ENCODE measurements at regions not wholly inside any gene's neighbourhood (a gene's known extent, or its start where the extent isn't known, plus 50 kb on each side); places are given as distances from the start of the nearest gene placed in this dataset.

DNA sequence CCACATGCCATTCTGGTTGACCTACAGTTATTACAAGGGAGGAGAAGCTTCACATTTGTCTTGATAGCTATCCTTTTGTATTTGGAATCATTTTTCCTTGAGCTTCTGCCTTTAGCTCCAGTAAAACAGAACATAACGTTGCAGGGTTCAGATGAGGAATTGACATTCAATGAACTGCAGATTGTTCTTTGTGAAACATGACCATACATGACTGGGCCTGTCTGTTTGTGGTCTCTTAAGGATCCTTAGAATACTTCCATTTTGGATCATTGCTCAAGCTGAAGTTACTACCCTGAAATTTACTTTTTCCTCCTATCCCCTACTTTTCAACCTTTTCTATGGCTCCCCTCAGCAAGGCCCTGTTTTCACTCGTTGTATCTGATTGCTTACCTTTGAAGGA, 1281.7 kb upstream of the CELF4 start:
- Histone ChIP-seq H3K27ac (ENCODE audit: low read depth, low read length) (no peak overlapping the region), H3K9me3 (ENCODE audit: control insufficient read depth, insufficient read depth, low read length) (no peaks in the 10 kb centered on the region), H3K27me3 (ENCODE audit: control insufficient read depth, insufficient read depth, low read length) (no peaks in the 10 kb centered on the region), H3K4me1 (ENCODE audit: control insufficient read depth, insufficient read depth, low read length) (no peaks in the 10 kb centered on the region), H3K36me3 (ENCODE audit: control insufficient read depth, insufficient read depth, low read length) (no peaks in the 10 kb centered on the region), H3K4me3 (ENCODE audit: low read depth, low read length) (no peak overlapping the region)
- WGBS (ENCODE audit: insufficient coverage), result no CpG with 5 or more reads among the region's 2 CpGs
- no peak for DNase-seq (ENCODE audit: low read depth in 4 of 6, low spot score in 6 of 6)

DNA sequence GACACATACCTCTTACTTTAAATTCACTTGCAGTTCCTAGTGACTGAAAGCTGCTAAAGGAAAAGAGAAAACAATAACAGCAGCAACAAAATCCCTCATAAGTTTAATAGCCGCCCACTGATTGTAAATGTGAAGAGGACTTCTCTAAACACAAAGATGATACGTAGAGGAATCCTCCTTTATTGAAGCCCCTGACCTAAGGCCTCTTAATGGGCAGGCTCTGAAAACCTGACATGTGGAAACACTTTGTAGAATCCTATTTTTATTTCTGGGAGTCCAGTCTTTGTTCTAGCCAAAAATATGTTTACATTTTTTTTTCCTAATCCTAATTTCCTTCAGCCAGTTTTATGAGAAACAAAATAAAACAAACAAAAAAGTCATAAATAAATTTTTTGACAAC, 1277.7 kb upstream of the CELF4 start:
- Histone ChIP-seq H3K27ac (ENCODE audit: low read depth, low read length) (no peak overlapping the region), H3K4me1 (ENCODE audit: control insufficient read depth, insufficient read depth, low read length) (no peaks in the 10 kb centered on the region), H3K27me3 (ENCODE audit: control insufficient read depth, insufficient read depth, low read length) (no peaks in the 10 kb centered on the region), H3K36me3 (ENCODE audit: control insufficient read depth, insufficient read depth, low read length) (no peaks in the 10 kb centered on the region), H3K9me3 (ENCODE audit: control insufficient read depth, insufficient read depth, low read length) (no peaks in the 10 kb centered on the region), H3K4me3 (ENCODE audit: low read depth, low read length) (no peak overlapping the region)
- DNase-seq (ENCODE audit: low read depth in 4 of 6, low spot score in 6 of 6), result peak in 1 of 6 donors; percentile 21
- WGBS (ENCODE audit: insufficient coverage), result no CpG with 5 or more reads among the region's 2 CpGs

DNA sequence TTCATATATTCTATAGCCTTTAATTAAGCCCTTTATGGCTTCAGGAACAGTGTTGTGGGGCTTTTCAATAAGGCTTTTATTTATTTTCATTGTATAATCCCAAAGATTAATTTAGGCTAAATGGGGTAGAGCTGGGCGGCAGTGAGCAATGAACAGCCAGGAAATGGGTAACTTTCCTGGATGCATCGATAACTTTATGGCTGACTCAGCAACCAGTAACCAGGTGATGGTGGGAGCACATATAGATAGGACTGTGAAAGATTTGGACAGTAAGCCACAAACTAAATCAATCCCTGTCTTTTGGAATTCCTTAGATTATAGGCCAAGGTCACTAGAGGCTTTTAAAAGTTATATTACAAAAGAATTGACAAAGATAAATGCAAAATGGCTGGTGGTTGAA, 1260.6 kb upstream of the CELF4 start:
- WGBS (ENCODE audit: insufficient coverage), result 90% methylated on average over 2 of the region's 2 CpGs
- no peaks in the 10 kb centered on the region for H3K36me3 ChIP-seq (ENCODE audit: control insufficient read depth, insufficient read depth, low read length)
- H3K27ac ChIP-seq (ENCODE audit: low read depth, low read length), result no peak overlapping the region
- no peaks in the 10 kb centered on the region for H3K27me3 ChIP-seq (ENCODE audit: control insufficient read depth, insufficient read depth, low read length)
- DNase-seq (ENCODE audit: low read depth in 4 of 6, low spot score in 6 of 6), result no peak
- H3K4me1 ChIP-seq (ENCODE audit: control insufficient read depth, insufficient read depth, low read length), result no peaks in the 10 kb centered on the region
- no peak overlapping the region for H3K4me3 ChIP-seq (ENCODE audit: low read depth, low read length)
- no peaks in the 10 kb centered on the region for H3K9me3 ChIP-seq (ENCODE audit: control insufficient read depth, insufficient read depth, low read length)

DNA sequence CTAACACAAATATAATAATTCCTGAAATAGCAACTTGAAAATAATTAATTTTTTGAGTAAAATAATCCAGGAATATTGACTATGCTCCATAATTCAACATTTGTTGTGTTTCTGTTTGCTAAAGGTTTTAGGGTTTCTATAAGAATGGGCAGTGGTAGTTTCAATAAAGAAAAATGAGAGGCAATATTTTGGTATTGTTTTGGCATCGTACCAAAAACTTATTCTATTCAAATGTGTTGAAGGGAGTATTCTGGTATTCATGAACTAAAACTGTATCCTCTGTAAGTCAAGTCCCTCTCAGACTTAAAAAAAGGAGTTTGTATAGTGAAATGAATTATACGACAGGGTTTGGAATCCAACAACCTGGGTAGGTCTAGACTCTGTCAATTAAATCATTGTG, 1245.6 kb upstream of the CELF4 start:
- 71% methylated on average over 1 of the region's 2 CpGs for WGBS (ENCODE audit: insufficient coverage)
- no peak overlapping the region for H3K4me3 ChIP-seq (ENCODE audit: low read depth, low read length)
- no peaks in the 10 kb centered on the region for H3K4me1 ChIP-seq (ENCODE audit: control insufficient read depth, insufficient read depth, low read length)
- H3K9me3 ChIP-seq (ENCODE audit: control insufficient read depth, insufficient read depth, low read length), result no peaks in the 10 kb centered on the region
- no peaks in the 10 kb centered on the region for H3K36me3 ChIP-seq (ENCODE audit: control insufficient read depth, insufficient read depth, low read length)
- H3K27ac ChIP-seq (ENCODE audit: low read depth, low read length), result no peak overlapping the region
- no peaks in the 10 kb centered on the region for H3K27me3 ChIP-seq (ENCODE audit: control insufficient read depth, insufficient read depth, low read length)
- no peak for DNase-seq (ENCODE audit: low read depth in 4 of 6, low spot score in 6 of 6)

DNA sequence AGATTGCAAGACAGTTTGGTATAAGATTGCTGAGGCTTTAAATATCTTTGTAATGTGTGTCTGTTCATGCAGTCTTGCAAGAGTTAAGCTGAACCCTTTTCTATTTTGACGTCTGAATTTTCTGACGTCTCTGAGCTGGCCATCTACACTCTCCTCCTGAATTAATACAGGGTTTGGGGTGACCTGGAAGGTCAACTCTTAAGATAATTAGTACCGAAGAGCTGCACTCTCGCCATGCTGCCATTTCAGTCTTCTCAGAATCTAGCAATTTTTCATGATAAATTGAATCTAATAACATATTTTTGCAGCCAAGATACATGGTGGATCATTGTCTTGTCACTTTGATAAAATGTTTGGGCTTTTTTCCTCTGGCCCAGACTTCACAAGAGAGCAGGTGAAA, 1245.2 kb upstream of the CELF4 start:
- no peak for DNase-seq (ENCODE audit: low read depth in 4 of 6, low spot score in 6 of 6)
- Histone ChIP-seq H3K27ac (ENCODE audit: low read depth, low read length) (no peak overlapping the region), H3K4me1 (ENCODE audit: control insufficient read depth, insufficient read depth, low read length) (no peaks in the 10 kb centered on the region), H3K36me3 (ENCODE audit: control insufficient read depth, insufficient read depth, low read length) (no peaks in the 10 kb centered on the region), H3K27me3 (ENCODE audit: control insufficient read depth, insufficient read depth, low read length) (no peaks in the 10 kb centered on the region), H3K4me3 (ENCODE audit: low read depth, low read length) (no peak overlapping the region), H3K9me3 (ENCODE audit: control insufficient read depth, insufficient read depth, low read length) (no peaks in the 10 kb centered on the region)
- no CpG with 5 or more reads among the region's 4 CpGs for WGBS (ENCODE audit: insufficient coverage)

DNA sequence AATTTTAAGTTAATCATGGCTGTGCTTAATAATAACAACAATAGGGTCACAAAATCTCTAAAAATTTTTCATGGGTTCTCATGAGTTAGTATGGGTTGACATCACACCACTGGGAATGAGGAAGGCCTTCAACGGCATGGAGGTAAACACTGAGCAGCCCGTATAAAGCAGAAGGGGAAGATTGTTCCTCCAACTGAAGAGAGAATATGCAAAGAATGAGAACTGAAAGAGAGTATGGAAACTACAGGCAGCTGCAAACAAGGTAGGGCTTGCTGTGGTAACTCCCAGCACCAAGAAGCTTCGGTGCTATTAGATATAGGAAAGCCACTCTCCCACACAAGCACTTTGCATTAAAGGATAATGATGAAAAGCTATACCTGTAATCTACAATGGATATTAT, 1242.3 kb upstream of the CELF4 start:
- H3K4me3 ChIP-seq (ENCODE audit: low read depth, low read length), result no peak overlapping the region
- WGBS (ENCODE audit: insufficient coverage), result 100% methylated on average over 2 of the region's 3 CpGs

DNA sequence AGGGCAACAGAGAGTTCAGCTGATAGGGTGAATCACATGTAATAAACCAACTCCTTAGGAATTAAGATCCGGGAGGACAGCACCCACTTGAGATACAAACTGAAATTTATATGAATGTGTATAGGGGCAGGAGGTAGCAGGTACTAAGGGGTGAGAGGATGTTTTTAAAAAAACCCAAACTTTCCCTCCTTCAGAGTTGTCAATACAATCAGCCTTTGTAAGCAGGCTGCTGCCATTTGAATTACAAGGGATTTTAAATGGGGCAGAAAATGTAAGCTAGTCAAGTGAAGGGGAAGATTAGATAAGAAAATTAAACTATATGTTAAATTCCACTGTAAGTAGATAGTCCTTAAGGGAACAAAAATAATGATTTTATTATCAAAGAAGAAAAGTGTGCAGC, 1239.7 kb upstream of the CELF4 start:
- no peak for DNase-seq (ENCODE audit: low read depth in 4 of 6, low spot score in 6 of 6)
- no peaks in the 10 kb centered on the region for H3K4me1 ChIP-seq (ENCODE audit: control insufficient read depth, insufficient read depth, low read length)
- no peak overlapping the region for H3K27ac ChIP-seq (ENCODE audit: low read depth, low read length)
- H3K9me3 ChIP-seq (ENCODE audit: control insufficient read depth, insufficient read depth, low read length), result no peaks in the 10 kb centered on the region
- H3K4me3 ChIP-seq (ENCODE audit: low read depth, low read length), result no peak overlapping the region
- H3K27me3 ChIP-seq (ENCODE audit: control insufficient read depth, insufficient read depth, low read length), result no peaks in the 10 kb centered on the region
- no peaks in the 10 kb centered on the region for H3K36me3 ChIP-seq (ENCODE audit: control insufficient read depth, insufficient read depth, low read length)
- WGBS (ENCODE audit: insufficient coverage), result no CpG with 5 or more reads among the region's 1 CpG

More for the DNA sequence above, 1242.3 kb upstream of the CELF4 start:
- H3K9me3 ChIP-seq (ENCODE audit: control insufficient read depth, insufficient read depth, low read length), result no peaks in the 10 kb centered on the region
- no peak for DNase-seq (ENCODE audit: low read depth in 4 of 6, low spot score in 6 of 6)
- no peak overlapping the region for H3K27ac ChIP-seq (ENCODE audit: low read depth, low read length)
- no peaks in the 10 kb centered on the region for H3K36me3 ChIP-seq (ENCODE audit: control insufficient read depth, insufficient read depth, low read length)
- no peaks in the 10 kb centered on the region for H3K4me1 ChIP-seq (ENCODE audit: control insufficient read depth, insufficient read depth, low read length)
- H3K27me3 ChIP-seq (ENCODE audit: control insufficient read depth, insufficient read depth, low read length), result no peaks in the 10 kb centered on the region

DNA sequence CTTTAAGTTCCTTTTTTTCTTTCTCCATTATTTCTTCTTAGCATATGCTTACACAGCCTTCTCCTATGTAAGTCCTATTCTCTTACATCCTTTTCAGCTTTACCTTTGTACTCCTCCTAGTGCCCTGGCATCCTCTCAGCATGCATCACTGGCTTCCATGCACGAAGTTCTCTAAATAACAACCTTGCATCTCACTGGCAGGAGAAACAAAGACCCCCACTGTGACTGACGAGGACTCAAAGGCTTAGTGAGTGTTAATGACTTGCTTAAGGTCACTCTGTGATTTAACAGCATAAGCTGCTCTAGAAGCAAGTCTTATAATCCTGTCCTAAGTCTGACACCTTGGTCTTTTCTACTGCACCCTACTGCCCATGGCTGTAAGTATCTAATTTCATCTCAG, 1236.0 kb upstream of the CELF4 start:
- no CpG with 5 or more reads among the region's 2 CpGs for WGBS (ENCODE audit: insufficient coverage)
- H3K4me3 ChIP-seq (ENCODE audit: low read depth, low read length), result no peak overlapping the region
- H3K27me3 ChIP-seq (ENCODE audit: control insufficient read depth, insufficient read depth, low read length), result no peaks in the 10 kb centered on the region
- no peaks in the 10 kb centered on the region for H3K4me1 ChIP-seq (ENCODE audit: control insufficient read depth, insufficient read depth, low read length)
- H3K9me3 ChIP-seq (ENCODE audit: control insufficient read depth, insufficient read depth, low read length), result no peaks in the 10 kb centered on the region
- no peak for DNase-seq (ENCODE audit: low read depth in 4 of 6, low spot score in 6 of 6)
- H3K36me3 ChIP-seq (ENCODE audit: control insufficient read depth, insufficient read depth, low read length), result no peaks in the 10 kb centered on the region
- H3K27ac ChIP-seq (ENCODE audit: low read depth, low read length), result no peak overlapping the region

DNA sequence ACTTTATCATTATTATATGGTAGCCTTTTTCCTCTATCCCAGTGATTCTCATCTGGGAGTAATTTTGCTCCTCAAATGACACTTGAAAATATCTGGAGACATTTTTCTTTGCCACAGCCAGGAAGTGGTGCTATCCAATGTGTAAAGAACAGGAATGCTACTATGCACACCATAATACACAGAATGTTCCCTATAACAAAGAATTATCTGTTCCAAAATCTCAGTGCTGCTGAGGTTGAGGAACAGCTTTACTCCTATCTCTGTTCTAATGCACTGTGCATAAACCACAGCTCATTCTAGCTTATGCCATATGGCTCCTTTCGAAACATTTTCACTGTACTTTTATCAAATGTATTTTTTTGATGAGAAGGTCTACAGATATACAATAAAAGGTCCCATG, 1231.2 kb upstream of the CELF4 start:
- Histone ChIP-seq H3K36me3 (ENCODE audit: control insufficient read depth, insufficient read depth, low read length) (no peaks in the 10 kb centered on the region), H3K4me3 (ENCODE audit: low read depth, low read length) (no peak overlapping the region), H3K9me3 (ENCODE audit: control insufficient read depth, insufficient read depth, low read length) (no peaks in the 10 kb centered on the region), H3K4me1 (ENCODE audit: control insufficient read depth, insufficient read depth, low read length) (no peaks in the 10 kb centered on the region), H3K27ac (ENCODE audit: low read depth, low read length) (no peak overlapping the region), H3K27me3 (ENCODE audit: control insufficient read depth, insufficient read depth, low read length) (no peaks in the 10 kb centered on the region)
- no peak for DNase-seq (ENCODE audit: low read depth in 4 of 6, low spot score in 6 of 6)
- no CpG with 5 or more reads among the region's 1 CpG for WGBS (ENCODE audit: insufficient coverage)

DNA sequence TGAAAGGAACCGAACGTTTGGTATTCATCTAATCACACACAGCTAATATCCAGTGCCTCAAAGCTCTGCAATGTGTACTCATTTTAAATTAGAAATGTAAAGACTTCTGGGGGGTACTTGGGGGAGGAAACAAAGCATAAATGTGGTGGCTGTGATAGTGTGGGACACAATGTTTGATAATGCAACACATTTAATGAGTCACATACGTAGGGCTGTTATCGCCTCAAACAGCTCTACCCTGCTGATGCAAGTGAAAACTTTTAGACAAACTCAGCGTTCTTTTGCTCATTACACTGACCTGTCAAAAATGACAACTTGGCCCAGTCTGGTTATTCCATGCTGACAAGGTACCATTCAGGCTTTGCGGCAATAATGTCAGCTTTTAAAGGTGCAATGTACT, 1227.1 kb upstream of the CELF4 start:
- Histone ChIP-seq H3K4me3 (ENCODE audit: low read depth, low read length) (no peak overlapping the region), H3K4me1 (ENCODE audit: control insufficient read depth, insufficient read depth, low read length) (no peaks in the 10 kb centered on the region), H3K9me3 (ENCODE audit: control insufficient read depth, insufficient read depth, low read length) (no peaks in the 10 kb centered on the region), H3K36me3 (ENCODE audit: control insufficient read depth, insufficient read depth, low read length) (no peaks in the 10 kb centered on the region), H3K27ac (ENCODE audit: low read depth, low read length) (no peak overlapping the region), H3K27me3 (ENCODE audit: control insufficient read depth, insufficient read depth, low read length) (no peaks in the 10 kb centered on the region)
- DNase-seq (ENCODE audit: low read depth in 4 of 6, low spot score in 6 of 6), result no peak
- 93% methylated on average over 4 of the region's 6 CpGs for WGBS (ENCODE audit: insufficient coverage)
